Upper lobe of left lung (tissue), 6 donors: ENCODE measurements at regions not wholly inside any gene's neighbourhood (a gene's known extent, or its start where the extent isn't known, plus 50 kb on each side); places are given as distances from the start of the nearest gene placed in this dataset.
"Not testable (repeated sequence)": the region's sequence is repeated elsewhere in the genome, so short reads cannot be mapped to it uniquely, and the experiment has no call there.

Experiments
- ATAC-seq, 2 donors: fragments of 200-7000 bp; cut with Tn5 transposase; one replicate each; pipeline ENCODE4 v1.9.1; 2022; ENCODE audit warnings: mild to moderate bottlenecking in 2 of 2, moderate library complexity in 2 of 2; ENCODE audit not compliant: low FRiP score in 2 of 2
- DNase-seq, 2 donors: peaks; one replicate each; pipeline ENCODE4 v3.0.0-alpha.2; 2019 to 2020
- H3K27ac ChIP-seq, 4 donors: fragments of 200-600 bp; sonication (generic); one replicate each; pipeline ENCODE4 v1.5.1; 2016 to 2019
- H3K27me3 ChIP-seq, 4 donors: fragments of 200-600 bp; sonication (generic); one replicate each; pipeline ENCODE4 v1.5.1; 2017 to 2019
- H3K36me3 ChIP-seq, 4 donors: fragments of 200-600 bp; sonication (generic); one replicate each; pipeline ENCODE4 v1.5.1; 2016 to 2019
- H3K4me1 ChIP-seq, 4 donors: fragments of 200-600 bp; sonication (generic); one replicate each; pipeline ENCODE4 v1.5.1; 2018 to 2019
- H3K4me3 ChIP-seq, 4 donors: fragments of 200-600 bp; sonication (generic); one replicate each; pipeline ENCODE4 v1.5.1; 2017 to 2019; ENCODE audit warnings: mild to moderate bottlenecking in 2 of 4, moderate library complexity in 1 of 4
- H3K9me3 ChIP-seq, 4 donors: fragments of 200-600 bp; sonication (generic); one replicate each; pipeline ENCODE4 v1.5.1; 2018 to 2019
- CTCF ChIP-seq, 6 experiments: fragments of 450-650 bp in 4 of 6; fragments of 200-600 bp in 2 of 6; sonication (generic) in 2 of 6; IDR thresholded peaks; one replicate each; pipeline ENCODE4 v1.5.1; 2016 to 2019; ENCODE audit warnings: antibody characterized with exemption in 6 of 6
- EP300 ChIP-seq, 4 donors: sonication (generic); formaldehyde crosslinking; IDR thresholded peaks; one replicate each; pipeline ENCODE4 v1.5.1; 2017; ENCODE audit warnings: antibody characterized with exemption in 4 of 4, control low read depth in 2 of 4
- POLR2A ChIP-seq, 4 donors: fragments of 450-650 bp; IDR thresholded peaks; one replicate each; pipeline ENCODE4 v1.5.1; 2016 to 2017; ENCODE audit warnings: antibody characterized with exemption in 4 of 4, mild to moderate bottlenecking in 2 of 4
- POLR2AphosphoS5 ChIP-seq, 2 donors: sonication (generic); formaldehyde crosslinking; IDR thresholded peaks; one replicate each; pipeline ENCODE4 v1.5.1; 2017; ENCODE audit warnings: antibody characterized with exemption in 2 of 2
- WGBS, 2 donors: methylation state at CpG; one replicate each; pipeline ENCODE4 v1.1.5; 2017 to 2018; 5-methylcytosine and 5-hydroxymethylcytosine counted together
- donor health status: DM: no; HTN: no; CAD: no; lungs with moderate emphysema.
- donor health status: DM: no; HTN: yes; CAD: no; lungs with severe emphysema.

GRCh38 chr7:20911081-20911480 is 124.4 kb upstream of the SP8 start:
- Histone ChIP-seq H3K4me3 (no peak overlapping the region), H3K36me3 (no peaks in the 10 kb centered on the region), H3K27me3 (no peaks in the 10 kb centered on the region), H3K9me3 (no peaks in the 10 kb centered on the region), H3K27ac (no peak overlapping the region), H3K4me1 (no peaks in the 10 kb centered on the region)
- WGBS, 2 donors, result 68 to 77% methylated on average over 4 of the region's 4 CpGs
- TF ChIP-seq POLR2AphosphoS5 (IDR thresholded peaks at IDR 0.05) (no peak), POLR2A (IDR thresholded peaks at IDR 0.05) (no peak), EP300 (IDR thresholded peaks at IDR 0.05) (no peak), CTCF (IDR thresholded peaks at IDR 0.05) (no peak)
- ATAC-seq (no peak), DNase-seq (no peak)

GRCh38 chr7:20913853-20914252 is 127.2 kb upstream of the SP8 start:
- ATAC-seq, result no peak
- Histone ChIP-seq H3K4me3 (no peak overlapping the region), H3K9me3 (no peaks in the 10 kb centered on the region), H3K36me3 (no peaks in the 10 kb centered on the region), H3K27me3 (no peaks in the 10 kb centered on the region), H3K27ac (no peak overlapping the region), H3K4me1 (no peaks in the 10 kb centered on the region)
- TF ChIP-seq POLR2AphosphoS5 (IDR thresholded peaks at IDR 0.05) (no peak), POLR2A (IDR thresholded peaks at IDR 0.05) (no peak), CTCF (IDR thresholded peaks at IDR 0.05) (no peak), EP300 (IDR thresholded peaks at IDR 0.05) (no peak)
- WGBS, 2 donors, result 62 to 67% methylated on average over 9 of the region's 9 CpGs
- peak in 1 of 2 donors; percentile 14 for DNase-seq

GRCh38 chr7:20916311-20916710 is 129.6 kb upstream of the SP8 start:
- Histone ChIP-seq H3K4me1 (no peaks in the 10 kb centered on the region), H3K36me3 (no peaks in the 10 kb centered on the region), H3K27me3 (no peaks in the 10 kb centered on the region), H3K4me3 (no peak overlapping the region), H3K27ac (no peak overlapping the region), H3K9me3 (no peaks in the 10 kb centered on the region)
- ATAC-seq (no peak), DNase-seq (no peak)
- 44 to 60% methylated on average over 1 of the region's 1 CpG for WGBS, 2 donors
- TF ChIP-seq CTCF (IDR thresholded peaks at IDR 0.05) (no peak), EP300 (IDR thresholded peaks at IDR 0.05) (no peak)

GRCh38 chr7:20917603-20918002 is 130.9 kb upstream of the SP8 start:
- H3K27ac ChIP-seq, result no peak overlapping the region
- H3K4me1 ChIP-seq, result no peaks in the 10 kb centered on the region
- DNase-seq (no peak), ATAC-seq (no peak)
- 60 to 82% methylated on average over 3 of the region's 3 CpGs for WGBS, 2 donors
- H3K4me3 ChIP-seq, result no peak overlapping the region
- no peaks in the 10 kb centered on the region for H3K27me3 ChIP-seq
- H3K36me3 ChIP-seq, result no peaks in the 10 kb centered on the region
- TF ChIP-seq POLR2A (IDR thresholded peaks at IDR 0.05), result no peak
- no peak for TF ChIP-seq POLR2AphosphoS5 (IDR thresholded peaks at IDR 0.05)
- TF ChIP-seq CTCF (IDR thresholded peaks at IDR 0.05), result no peak
- TF ChIP-seq EP300 (IDR thresholded peaks at IDR 0.05), result no peak
- H3K9me3 ChIP-seq, result no peaks in the 10 kb centered on the region

GRCh38 chr7:20918156-20918555 is 131.5 kb upstream of the SP8 start:
- DNase-seq (no peak), ATAC-seq (no peak)
- Histone ChIP-seq H3K36me3 (no peaks in the 10 kb centered on the region), H3K4me3 (no peak overlapping the region), H3K27me3 (no peaks in the 10 kb centered on the region), H3K4me1 (no peaks in the 10 kb centered on the region), H3K9me3 (no peaks in the 10 kb centered on the region), H3K27ac (no peak overlapping the region)
- 88 to 95% methylated on average over 4 of the region's 4 CpGs for WGBS, 2 donors
- no peak for TF ChIP-seq POLR2A (IDR thresholded peaks at IDR 0.05)
- no peak for TF ChIP-seq EP300 (IDR thresholded peaks at IDR 0.05)
- no peak for TF ChIP-seq CTCF (IDR thresholded peaks at IDR 0.05)
- no peak for TF ChIP-seq POLR2AphosphoS5 (IDR thresholded peaks at IDR 0.05)

- H3K9me3 ChIP-seq, H3K27ac ChIP-seq, H3K4me3 ChIP-seq, H3K4me1 ChIP-seq, H3K27me3 ChIP-seq, ATAC-seq, DNase-seq, H3K36me3 ChIP-seq: not testable (repeated sequence)
These were observed 140.5 kb upstream of the SP8 start for GRCh38 chr7:20927178-20927577.
